HG02678 (cell line): ENCODE measurements at regions not wholly inside any gene's neighbourhood (a gene's known extent, or its start where the extent isn't known, plus 50 kb on each side); places are given as distances from the start of the nearest gene placed in this dataset.
"Not testable (repeated sequence)": the region's sequence is repeated elsewhere in the genome, so short reads cannot be mapped to it uniquely, and the experiment has no call there.

Source experiments
- ATAC-seq: cut with Tn5 transposase; IDR thresholded peaks from one replicate; pipeline ENCODE4 v1.9.1; 2021; ENCODE audit warnings: mild to moderate bottlenecking, moderate library complexity; ENCODE audit not compliant: unreplicated experiment

GRCh38 chr9:2427120-2427891, 194.3 kb upstream of the VLDLR start:
- ATAC-seq, result no peak

GRCh38 chr9:2439957-2440356, 181.6 kb upstream of the VLDLR start:
- ATAC-seq, result no peak

DNA sequence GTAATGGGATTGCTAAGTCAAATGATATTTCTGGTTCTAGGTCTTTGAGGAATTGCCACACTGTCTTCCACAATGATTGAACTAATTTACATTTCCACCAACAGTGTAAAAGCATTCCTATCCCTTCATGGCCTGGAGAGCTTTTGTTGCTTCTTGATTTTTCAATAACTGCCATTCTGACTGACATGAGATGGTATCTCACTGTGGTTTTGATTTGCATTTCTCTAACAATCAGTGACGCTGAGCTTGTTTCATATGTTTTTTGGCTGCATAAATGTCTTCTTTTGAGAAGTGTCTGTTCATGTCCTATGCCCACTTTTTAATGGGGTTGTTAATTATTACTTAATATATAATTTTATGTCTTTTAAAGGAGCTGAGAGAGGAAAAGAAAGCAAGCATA, 177.7 kb upstream of the VLDLR start:
- ATAC-seq, result not testable (repeated sequence)

- ATAC-seq, result no peak
Observed at GRCh38 chr9:2448193-2448738, 173.3 kb upstream of the VLDLR start.

DNA sequence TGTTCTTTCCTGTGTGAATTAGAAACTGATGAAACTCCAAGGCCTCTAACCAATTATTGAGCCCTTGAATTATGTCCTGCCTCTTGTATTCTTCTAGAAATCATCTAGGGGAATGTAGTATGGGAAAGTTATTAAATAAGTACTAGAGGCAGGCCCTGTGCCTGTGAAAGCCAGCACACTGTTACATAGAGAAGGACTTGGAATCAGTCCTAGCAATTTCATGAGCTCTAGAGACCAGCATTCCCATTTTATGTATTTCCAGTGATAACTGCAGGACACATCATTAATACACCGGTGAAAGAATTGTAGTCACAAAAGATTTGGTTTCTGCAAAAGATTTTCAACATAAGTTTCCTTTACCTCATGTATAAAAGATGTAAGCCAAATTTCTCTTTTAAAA, 168.5 kb upstream of the VLDLR start:
- no peak for ATAC-seq

GRCh38 chr9:2453701-2454100, 167.9 kb upstream of the VLDLR start:
- ATAC-seq, result no peak

GRCh38 chr9:2459756-2460155, 161.8 kb upstream of the VLDLR start:
- no peak for ATAC-seq

GRCh38 chr9:2461892-2462291, 159.7 kb upstream of the VLDLR start:
- no peak for ATAC-seq

DNA sequence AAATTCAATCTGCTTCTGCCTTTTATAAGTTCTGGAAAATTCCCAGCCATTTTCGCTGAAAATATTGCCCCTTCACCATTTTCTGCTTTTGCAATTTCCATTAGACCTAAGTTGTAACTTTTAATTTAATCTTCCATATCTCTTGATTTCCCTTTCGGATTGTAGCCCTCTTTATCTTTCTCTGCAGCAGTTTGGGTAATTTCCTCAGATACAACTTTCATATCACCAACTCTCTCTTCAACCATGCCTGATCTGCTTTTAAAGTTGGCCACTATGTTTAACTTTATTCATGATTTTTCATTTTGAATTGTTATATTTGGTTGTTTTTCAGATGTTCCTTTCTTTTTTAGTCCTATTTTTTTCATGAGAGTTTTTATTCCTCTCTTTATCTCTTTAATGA, 157.0 kb upstream of the VLDLR start:
- ATAC-seq, result no peak

DNA sequence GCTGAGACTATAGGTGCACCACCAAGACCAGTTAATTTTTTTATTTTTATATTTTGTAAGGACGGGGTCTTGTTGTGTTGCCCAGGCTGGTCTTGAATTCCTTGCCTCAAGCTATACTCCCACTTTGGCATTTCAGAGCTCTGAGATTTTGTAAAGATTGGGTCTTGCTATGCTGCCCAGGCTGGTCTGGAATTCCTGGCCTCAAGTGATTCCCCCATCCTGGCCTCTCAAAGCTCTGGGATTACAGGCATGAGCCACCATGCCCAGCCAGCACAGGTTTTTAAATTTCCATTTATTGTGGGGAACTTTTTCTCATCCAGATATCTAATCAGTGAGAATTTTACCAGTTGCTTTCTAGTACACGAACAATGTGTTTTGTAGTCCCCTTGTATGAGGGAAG, 156.1 kb upstream of the VLDLR start:
- no peak for ATAC-seq

DNA sequence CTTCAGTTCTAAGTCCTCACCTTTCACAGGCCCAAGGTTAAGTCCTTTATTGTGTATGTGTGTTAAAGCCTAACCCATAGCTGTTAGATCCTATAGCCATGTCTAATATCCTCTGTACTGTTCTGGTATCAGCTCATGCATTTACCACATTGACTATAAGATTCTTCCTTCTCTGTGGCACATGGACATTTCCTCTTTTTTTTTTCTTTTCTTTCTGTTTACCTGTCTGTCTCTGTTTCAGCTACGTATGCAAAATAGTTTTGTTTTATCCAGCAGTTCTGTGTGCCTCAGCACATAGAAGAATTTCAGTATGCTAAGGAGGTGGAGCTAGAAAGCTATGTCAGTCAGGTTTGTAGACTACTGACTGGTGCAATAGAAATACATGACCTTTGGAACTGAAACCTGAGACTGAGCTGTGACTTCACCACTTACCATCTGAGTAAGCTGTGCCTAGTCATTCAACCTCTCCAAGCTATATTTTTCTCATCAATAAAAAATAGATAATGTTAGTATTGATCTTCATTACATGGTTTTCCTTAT, 155.6 kb upstream of the VLDLR start:
- peak; percentile 98 for ATAC-seq

DNA sequence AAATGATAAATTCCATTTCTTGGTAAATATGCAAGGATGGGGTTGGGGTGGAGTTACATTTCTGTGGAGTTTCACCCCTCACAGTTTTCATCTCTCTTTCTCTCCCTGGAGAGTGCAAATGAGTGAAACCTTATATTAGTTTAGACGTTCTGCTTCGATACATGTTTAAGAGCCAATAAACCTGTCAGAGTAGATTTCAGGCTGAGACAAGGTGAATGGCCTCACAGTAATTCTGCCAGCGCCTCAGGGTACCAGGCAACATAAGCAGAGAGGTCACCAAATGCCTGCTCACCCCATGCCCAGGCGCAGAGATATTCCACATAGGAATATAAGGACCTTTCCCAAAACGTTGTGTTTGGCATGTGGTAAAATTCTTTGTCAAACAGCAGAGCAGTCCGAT, 154.9 kb upstream of the VLDLR start:
- ATAC-seq, result no peak

DNA sequence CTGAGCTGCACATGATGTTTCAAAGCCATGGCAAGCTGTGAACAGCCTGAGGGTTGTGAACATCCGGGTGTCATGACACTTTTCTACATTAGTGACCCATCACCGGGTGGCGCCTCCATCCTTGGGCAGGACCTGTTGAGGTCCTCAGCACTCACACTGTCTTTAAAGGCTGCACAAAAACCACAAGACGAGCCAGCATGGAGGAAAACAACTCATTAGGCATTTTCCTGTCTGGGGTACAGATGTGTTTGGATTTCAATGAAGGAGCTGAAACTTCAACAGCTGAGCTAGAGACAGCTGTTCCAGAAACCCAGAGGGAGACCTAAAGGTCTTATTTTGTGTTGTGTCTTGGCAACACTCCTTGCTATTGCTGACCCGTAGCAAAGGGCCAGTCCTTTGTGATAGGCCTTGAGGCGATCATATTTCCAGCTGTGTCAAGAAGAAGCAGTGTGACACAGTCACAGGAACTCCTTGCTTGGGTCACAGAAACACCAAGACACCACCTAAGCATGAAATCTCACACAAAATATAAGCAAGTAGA, 151.8 kb upstream of the VLDLR start:
- no peak for ATAC-seq

- no peak for ATAC-seq
Observed at GRCh38 chr9:2473681-2474080, 147.9 kb upstream of the VLDLR start.

DNA sequence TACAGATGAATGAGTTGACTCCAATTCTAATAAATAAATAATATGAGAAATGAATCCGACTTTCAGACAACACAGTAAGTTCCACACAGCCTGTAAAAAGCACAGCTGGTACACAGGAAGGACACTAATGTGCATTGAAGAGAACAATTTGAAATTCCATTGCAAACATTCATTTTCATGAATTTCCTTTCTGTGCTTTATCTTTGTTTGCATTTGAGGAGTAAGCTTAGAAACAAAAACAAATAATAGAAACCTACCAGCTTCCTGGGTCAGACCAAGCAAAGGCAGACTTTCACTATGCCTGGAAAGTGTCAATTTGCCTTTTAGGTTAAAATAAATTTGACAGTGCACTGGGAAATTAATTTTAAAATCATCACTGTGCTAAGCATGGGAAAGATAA, 143.8 kb upstream of the VLDLR start:
- ATAC-seq, result no peak

GRCh38 chr9:2478421-2478820, 143.2 kb upstream of the VLDLR start:
- no peak for ATAC-seq

DNA sequence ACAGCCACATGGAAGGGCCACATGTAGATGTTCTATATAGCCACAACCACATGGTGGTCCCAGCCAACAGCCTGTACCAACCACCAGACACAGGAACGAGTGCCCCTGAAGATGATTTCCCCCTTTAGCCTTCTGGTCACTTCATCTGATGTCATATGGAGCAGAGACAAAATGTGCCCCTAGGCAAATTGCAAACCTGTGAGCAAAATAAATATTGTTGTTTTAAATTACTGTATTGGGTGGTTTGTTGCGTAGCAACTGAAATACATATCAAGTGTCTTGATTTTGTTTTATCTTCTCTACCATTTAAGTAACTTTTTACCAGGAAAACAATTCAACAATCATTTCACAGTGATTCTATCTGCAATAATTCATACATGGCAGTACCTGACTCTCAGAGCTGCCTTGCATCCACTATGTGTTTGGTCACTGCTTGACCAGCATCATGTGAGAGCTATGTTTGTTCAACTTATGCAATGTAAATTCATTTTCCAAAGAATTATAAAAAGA, 142.5 kb upstream of the VLDLR start:
- ATAC-seq, result no peak

DNA sequence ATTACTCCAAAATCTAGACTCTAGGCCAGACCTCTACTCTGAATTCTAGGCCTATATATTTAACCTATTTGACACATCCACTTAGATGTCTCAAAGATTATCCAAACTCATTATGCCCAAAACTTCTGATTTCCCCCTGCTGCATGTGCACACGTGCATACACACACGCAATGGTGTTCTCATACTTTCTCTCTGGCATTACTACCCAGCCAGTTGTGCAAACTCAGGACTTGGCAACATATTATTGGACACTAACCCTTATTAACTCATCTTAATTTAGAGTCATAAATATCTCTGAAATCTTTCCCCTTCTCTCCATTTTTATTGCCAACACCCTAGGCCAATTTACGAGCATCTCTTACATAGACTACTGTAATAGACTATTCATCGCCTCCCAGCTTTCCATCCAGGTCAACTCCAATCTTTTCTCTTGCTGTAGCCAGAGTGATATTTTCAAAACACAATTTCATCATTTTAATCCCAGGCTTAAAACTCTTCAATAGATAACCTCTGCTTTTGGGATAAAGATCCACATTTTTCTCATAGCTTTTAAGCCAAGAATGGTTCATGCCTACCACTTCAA, 141.2 kb upstream of the VLDLR start:
- no peak for ATAC-seq

DNA sequence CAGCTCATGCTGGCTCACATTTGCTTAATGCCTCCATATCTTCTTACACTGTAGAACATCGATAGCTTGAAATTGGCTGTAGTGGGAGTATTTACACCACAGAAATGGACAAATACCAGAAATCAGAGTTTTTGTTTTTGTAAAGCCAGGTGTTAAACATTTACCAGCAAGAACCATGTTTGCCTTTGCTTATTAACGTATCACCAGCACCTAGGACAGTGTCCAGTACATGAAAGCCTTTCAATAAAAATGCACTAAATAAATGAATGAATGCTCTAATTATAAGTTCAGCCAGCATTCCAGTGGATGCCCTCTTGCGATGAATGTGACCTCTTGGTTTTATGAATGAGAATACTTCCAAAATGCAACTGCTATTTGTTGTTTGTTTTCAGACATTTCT, 140.4 kb upstream of the VLDLR start:
- ATAC-seq, result no peak

GRCh38 chr9:2486988-2487387, 134.6 kb upstream of the VLDLR start:
- ATAC-seq, result no peak

GRCh38 chr9:2489838-2490314, 131.7 kb upstream of the VLDLR start:
- no peak for ATAC-seq

GRCh38 chr9:2492161-2492560, 129.4 kb upstream of the VLDLR start:
- ATAC-seq, result no peak
